Neuronal stem cell (in vitro differentiated cells): ENCODE measurements at regions not wholly inside any gene's neighbourhood (a gene's known extent, or its start where the extent isn't known, plus 50 kb on each side); places are given as distances from the start of the nearest gene placed in this dataset.

Source experiments
- DNase-seq: peaks from one replicate; pipeline ENCODE4 v3.0.0-alpha.2; 2013; ENCODE audit warnings: low spot score
- H2AFZ ChIP-seq: one replicate; pipeline ENCODE4 v1.6.1; 2013; ENCODE audit warnings: mild to moderate bottlenecking, low read length, inconsistent platforms
- H2AK5ac ChIP-seq: 2 replicates; pipeline ENCODE4 v1.6.1; 2013; ENCODE audit warnings: low read depth, mild to moderate bottlenecking, inconsistent platforms, low read length, moderate library complexity, mixed read lengths
- H2BK120ac ChIP-seq: 2 replicates; pipeline ENCODE4 v1.6.1; 2013; ENCODE audit warnings: low read depth, mild to moderate bottlenecking, inconsistent platforms, low read length, moderate library complexity, mixed read lengths
- H2BK12ac ChIP-seq: one replicate; pipeline ENCODE4 v1.6.1; 2013; ENCODE audit warnings: low read length, inconsistent platforms
- H2BK15ac ChIP-seq: 2 replicates; pipeline ENCODE4 v1.6.1; 2013; ENCODE audit warnings: mild to moderate bottlenecking, low read length, inconsistent platforms, mixed read lengths
- H2BK5ac ChIP-seq: one replicate; pipeline ENCODE4 v1.6.1; 2013; ENCODE audit warnings: inconsistent platforms, mild to moderate bottlenecking, low read length, moderate library complexity
- H3K14ac ChIP-seq: one replicate; pipeline ENCODE4 v1.6.1; 2013; ENCODE audit warnings: low read length, inconsistent platforms
- H3K18ac ChIP-seq: 2 replicates; pipeline ENCODE4 v1.6.1; 2013; ENCODE audit warnings: low read length, inconsistent platforms
- H3K23ac ChIP-seq: 2 replicates; pipeline ENCODE4 v1.6.1; 2013; ENCODE audit warnings: low read depth, mild to moderate bottlenecking, mixed read lengths, low read length, inconsistent platforms; ENCODE audit not compliant: poor library complexity
- H3K27ac ChIP-seq: replicated peaks from 3 replicates; pipeline ENCODE4 v1.5.1; 2013; ENCODE audit warnings: low read length, inconsistent platforms
- H3K27me3 ChIP-seq, 3 experiments: 2 replicates each; pipeline ENCODE4 v1.6.1; 2013; ENCODE audit warnings: low read length in 3 of 3, mild to moderate bottlenecking in 2 of 3, inconsistent platforms in 1 of 3, low read depth in 1 of 3, mixed read lengths in 1 of 3, moderate library complexity in 1 of 3; ENCODE audit not compliant: control insufficient read depth in 3 of 3, insufficient read depth in 3 of 3
- H3K36me3 ChIP-seq, 2 donors: replicated peaks in 1 of 2; 2 replicates each; pipeline ENCODE4 v1.6.1; 2013; ENCODE audit warnings: low read length in 2 of 2; ENCODE audit not compliant: control insufficient read depth in 2 of 2, insufficient read depth in 2 of 2
- H3K4ac ChIP-seq: 2 replicates; pipeline ENCODE4 v1.6.1; 2013; ENCODE audit warnings: inconsistent platforms, mild to moderate bottlenecking, low read length, moderate library complexity
- H3K4me1 ChIP-seq, 2 donors: 1 replicate in 1 of 2; 2 replicates in 1 of 2; pipeline ENCODE4 v1.6.1; 2013; ENCODE audit warnings: low read length in 2 of 2, low read depth in 1 of 2; ENCODE audit not compliant: control insufficient read depth in 2 of 2, insufficient read depth in 1 of 2
- H3K4me2 ChIP-seq: one replicate; pipeline ENCODE4 v1.6.1; 2013; ENCODE audit warnings: mild to moderate bottlenecking, low read length, inconsistent platforms; ENCODE audit not compliant: insufficient read depth, poor library complexity, severe bottlenecking
- H3K4me3 ChIP-seq, 2 donors: 2 replicates each; pipeline ENCODE4 v1.5.1; 2013; ENCODE audit warnings: low read length in 2 of 2, mild to moderate bottlenecking in 2 of 2, inconsistent platforms in 1 of 2, moderate library complexity in 1 of 2
- H3K79me1 ChIP-seq: one replicate; pipeline ENCODE4 v1.6.1; 2013; ENCODE audit warnings: low read depth, mild to moderate bottlenecking, inconsistent platforms, low read length, moderate library complexity
- H3K9ac ChIP-seq: one replicate; pipeline ENCODE4 v1.6.1; 2013; ENCODE audit warnings: mild to moderate bottlenecking, low read depth, low read length, inconsistent platforms; ENCODE audit not compliant: poor library complexity
- H3K9me3 ChIP-seq, 2 donors: replicated peaks in 1 of 2; 2 replicates each; pipeline versions ENCODE3 to v1.6.1; 2013; ENCODE audit warnings: low read length in 2 of 2, mild to moderate bottlenecking in 2 of 2, inconsistent platforms in 1 of 2, low read depth in 1 of 2, mixed read lengths in 1 of 2, moderate library complexity in 1 of 2; ENCODE audit not compliant: control insufficient read depth in 2 of 2, insufficient read depth in 1 of 2
- H4K8ac ChIP-seq: one replicate; pipeline ENCODE4 v1.6.1; 2013; ENCODE audit warnings: low read depth, mild to moderate bottlenecking, inconsistent platforms, low read length, moderate library complexity
- H4K91ac ChIP-seq: one replicate; pipeline ENCODE4 v1.6.1; 2013; ENCODE audit warnings: low read length, low read depth, mild to moderate bottlenecking, inconsistent platforms; ENCODE audit not compliant: poor library complexity
- WGBS, 2 donors: extraction: QIAGEN DNeasy Blood & Tissue Kit; methylation state at CpG; one replicate each; pipeline ENCODE4 v1.1.7; 2013; ENCODE audit warnings: missing lambda C conversion rate in 2 of 2, mixed read lengths in 1 of 2; ENCODE audit not compliant: insufficient read length in 2 of 2, insufficient replicate concordance in 1 of 2; ENCODE audit errors: extremely low coverage in 2 of 2; 5-methylcytosine and 5-hydroxymethylcytosine counted together

DNA sequence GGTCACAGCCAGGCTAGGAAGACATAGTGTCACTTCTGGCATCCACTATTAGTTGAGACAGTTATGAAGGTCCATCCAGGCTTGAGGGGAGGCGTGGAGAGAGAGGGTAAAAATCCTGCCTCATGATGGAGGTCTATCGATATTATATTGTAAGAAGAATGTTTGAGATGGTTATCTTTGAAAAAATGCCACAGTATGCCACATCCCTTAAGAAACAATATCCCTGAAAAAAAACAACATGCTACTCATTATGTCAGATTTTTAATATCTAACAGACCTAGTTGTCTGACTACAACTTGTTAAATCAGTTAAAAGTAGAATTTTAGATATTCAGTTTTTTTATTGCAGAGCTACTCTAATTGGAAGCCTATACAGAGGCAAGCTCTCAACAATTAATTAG lies 121.7 kb upstream of the SLC5A12 start:
- Histone ChIP-seq H3K23ac (no peak overlapping the region), H2BK120ac (no peak overlapping the region), H3K4me2 (no peak overlapping the region), H4K8ac (no peak overlapping the region), H2AFZ (no peak overlapping the region), H2BK5ac (no peak overlapping the region), H3K4ac (no peak overlapping the region), H3K27ac (no peak overlapping the region), H4K91ac (no peak overlapping the region), H2BK15ac (no peak overlapping the region), H3K14ac (no peak overlapping the region), H3K36me3 (no peaks in the 10 kb centered on the region), H3K9me3 (no peaks in the 10 kb centered on the region), H2BK12ac (no peak overlapping the region), H3K18ac (no peak overlapping the region), H3K27me3 (no peaks in the 10 kb centered on the region), H3K9ac (no peak overlapping the region), H2AK5ac (no peak overlapping the region), H3K4me1 (no peaks in the 10 kb centered on the region), H3K4me3 (no peak overlapping the region), H3K79me1 (no peaks in the 10 kb centered on the region)
- DNase-seq, result no peak
- WGBS, 2 donors, result no CpG with 5 or more reads among the region's 2 CpGs

DNA sequence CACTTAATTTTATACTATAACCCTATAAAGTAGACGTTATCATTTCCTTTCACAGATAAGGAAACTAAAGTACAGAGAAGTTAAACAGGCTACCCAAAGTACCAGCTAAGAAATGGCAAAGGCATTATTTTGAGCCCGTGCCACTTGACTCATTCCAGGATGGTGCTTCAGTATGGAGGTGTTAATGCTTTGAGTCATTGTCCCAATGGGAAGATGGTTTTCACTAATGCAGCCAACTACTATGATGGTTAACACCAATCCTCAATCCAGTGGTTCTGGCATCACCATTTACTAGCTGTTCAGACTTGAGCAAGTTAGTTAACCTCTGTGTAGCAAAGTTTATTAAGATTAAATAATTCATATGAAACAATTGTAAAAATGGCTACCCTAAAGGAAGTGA lies 123.1 kb upstream of the SLC5A12 start:
- no peak for DNase-seq
- H3K79me1 ChIP-seq, result no peaks in the 10 kb centered on the region
- H3K14ac ChIP-seq, result no peak overlapping the region
- no peak overlapping the region for H2BK120ac ChIP-seq
- no peak overlapping the region for H2AK5ac ChIP-seq
- no peak overlapping the region for H3K27ac ChIP-seq
- H3K27me3 ChIP-seq, result no peaks in the 10 kb centered on the region
- H3K18ac ChIP-seq, result no peak overlapping the region
- no peak overlapping the region for H3K9ac ChIP-seq
- no peak overlapping the region for H3K23ac ChIP-seq
- H3K36me3 ChIP-seq, result no peaks in the 10 kb centered on the region
- no peaks in the 10 kb centered on the region for H3K4me1 ChIP-seq
- no peak overlapping the region for H4K8ac ChIP-seq
- no peak overlapping the region for H3K4me3 ChIP-seq
- no peak overlapping the region for H2BK5ac ChIP-seq
- H3K9me3 ChIP-seq, result no peaks in the 10 kb centered on the region
- WGBS, 2 donors, result no CpG with 5 or more reads among the region's 2 CpGs
- no peak overlapping the region for H3K4ac ChIP-seq
- H3K4me2 ChIP-seq, result no peak overlapping the region
- no peak overlapping the region for H4K91ac ChIP-seq
- no peak overlapping the region for H2BK15ac ChIP-seq
- H2AFZ ChIP-seq, result no peak overlapping the region
- no peak overlapping the region for H2BK12ac ChIP-seq

GRCh38 chr11:26846227-26846626 lies 124.4 kb upstream of the SLC5A12 start:
- no peaks in the 10 kb centered on the region for H3K9me3 ChIP-seq
- no peaks in the 10 kb centered on the region for H3K36me3 ChIP-seq
- no peak overlapping the region for H4K8ac ChIP-seq
- no peaks in the 10 kb centered on the region for H3K27me3 ChIP-seq
- no peak overlapping the region for H3K4me3 ChIP-seq
- H3K23ac ChIP-seq, result no peak overlapping the region
- no CpG with 5 or more reads among the region's 2 CpGs for WGBS, 2 donors
- no peak overlapping the region for H2BK120ac ChIP-seq
- no peak overlapping the region for H2AFZ ChIP-seq
- no peak overlapping the region for H4K91ac ChIP-seq
- no peak for DNase-seq
- H3K4me1 ChIP-seq, result no peaks in the 10 kb centered on the region
- no peak overlapping the region for H3K4ac ChIP-seq
- H3K14ac ChIP-seq, result no peak overlapping the region
- H3K9ac ChIP-seq, result no peak overlapping the region
- no peak overlapping the region for H2BK12ac ChIP-seq
- no peaks in the 10 kb centered on the region for H3K79me1 ChIP-seq
- H2BK5ac ChIP-seq, result no peak overlapping the region
- H3K27ac ChIP-seq, result no peak overlapping the region
- no peak overlapping the region for H3K4me2 ChIP-seq
- no peak overlapping the region for H2BK15ac ChIP-seq
- H2AK5ac ChIP-seq, result no peak overlapping the region
- no peak overlapping the region for H3K18ac ChIP-seq

DNA sequence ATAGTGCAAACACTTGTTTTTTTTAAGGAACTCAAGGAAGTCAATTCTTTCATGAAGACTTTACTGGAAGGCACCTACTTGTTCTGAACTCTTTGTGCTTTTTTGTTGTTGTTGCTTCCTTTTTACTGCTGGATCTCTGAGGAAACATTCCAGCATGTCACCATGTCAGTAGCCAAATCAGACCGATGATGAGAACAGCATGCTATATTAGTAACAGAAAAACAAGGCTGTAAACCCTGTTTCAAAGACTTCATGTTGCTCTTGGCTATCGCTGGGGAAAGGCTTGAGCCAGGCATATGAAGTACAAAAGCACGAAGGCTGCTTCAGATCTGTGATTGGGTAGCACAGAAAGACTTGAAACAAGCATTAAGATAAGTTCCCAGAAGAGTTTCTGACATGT lies 125.6 kb upstream of the SLC5A12 start:
- no peak overlapping the region for H3K18ac ChIP-seq
- H2AFZ ChIP-seq, result no peak overlapping the region
- no peaks in the 10 kb centered on the region for H3K27me3 ChIP-seq
- no peaks in the 10 kb centered on the region for H3K9me3 ChIP-seq
- no peaks in the 10 kb centered on the region for H3K79me1 ChIP-seq
- H4K8ac ChIP-seq, result no peak overlapping the region
- WGBS, 2 donors, result no CpG with 5 or more reads among the region's 3 CpGs
- DNase-seq, result no peak
- no peak overlapping the region for H2AK5ac ChIP-seq
- no peak overlapping the region for H2BK5ac ChIP-seq
- no peak overlapping the region for H2BK12ac ChIP-seq
- H3K4me1 ChIP-seq, result no peaks in the 10 kb centered on the region
- no peak overlapping the region for H3K27ac ChIP-seq
- no peak overlapping the region for H3K4me3 ChIP-seq
- no peak overlapping the region for H3K4me2 ChIP-seq
- H3K23ac ChIP-seq, result no peak overlapping the region
- H4K91ac ChIP-seq, result no peak overlapping the region
- H3K14ac ChIP-seq, result no peak overlapping the region
- H3K4ac ChIP-seq, result no peak overlapping the region
- no peak overlapping the region for H3K9ac ChIP-seq
- no peak overlapping the region for H2BK120ac ChIP-seq
- no peak overlapping the region for H2BK15ac ChIP-seq
- no peaks in the 10 kb centered on the region for H3K36me3 ChIP-seq
